Erythroblast (primary cell): ENCODE measurements at regions not wholly inside any gene's neighbourhood (a gene's known extent, or its start where the extent isn't known, plus 50 kb on each side); places are given as distances from the start of the nearest gene placed in this dataset.

Experiments
- GATA1 ChIP-seq: IDR thresholded peaks from 2 replicates; pipeline ENCODE4 v1.6.1; 2011; ENCODE audit warnings: low read depth, mild to moderate bottlenecking, control low read depth, low read length, moderate library complexity
- POLR2A ChIP-seq: IDR thresholded peaks from 2 replicates; pipeline ENCODE4 v1.6.1; 2011; ENCODE audit warnings: mild to moderate bottlenecking, low read length

DNA sequence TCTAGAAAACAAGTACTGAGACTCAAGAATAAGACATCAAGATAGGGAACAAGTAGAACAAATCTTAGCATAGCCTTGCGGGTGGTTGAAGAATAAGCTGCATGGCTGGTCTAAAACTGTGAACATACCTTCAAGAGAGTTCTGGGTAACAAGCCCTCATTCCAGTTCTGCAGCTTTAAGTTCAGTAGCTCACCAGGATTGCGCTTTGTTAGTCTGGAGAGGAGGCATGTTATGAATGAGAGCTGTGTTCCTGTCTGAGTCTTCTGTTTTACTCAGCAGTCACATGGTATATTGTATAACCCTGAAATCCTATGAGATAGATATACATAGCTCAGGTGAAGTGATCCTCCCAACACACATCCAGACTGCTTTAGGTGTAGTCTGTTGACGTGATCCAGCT, 406.6 kb upstream of the IRAK1BP1 start:
- TF ChIP-seq POLR2A (no peak), GATA1 (no peak)
